ENCODE measurements at regions not wholly inside any gene's neighbourhood (a gene's known extent, or its start where the extent isn't known, plus 50 kb on each side); places are given as distances from the start of the nearest gene placed in this dataset.

GRCh38 chr5:67404256-67405100, 207.9 kb upstream of the CD180 start:
- H3K9me3 Mint-ChIP-seq = no peaks in the 10 kb centered on the region
- POLR2A ChIA-PET = no interaction called here
- H3K27ac Mint-ChIP-seq = no peak overlapping the region

DNA sequence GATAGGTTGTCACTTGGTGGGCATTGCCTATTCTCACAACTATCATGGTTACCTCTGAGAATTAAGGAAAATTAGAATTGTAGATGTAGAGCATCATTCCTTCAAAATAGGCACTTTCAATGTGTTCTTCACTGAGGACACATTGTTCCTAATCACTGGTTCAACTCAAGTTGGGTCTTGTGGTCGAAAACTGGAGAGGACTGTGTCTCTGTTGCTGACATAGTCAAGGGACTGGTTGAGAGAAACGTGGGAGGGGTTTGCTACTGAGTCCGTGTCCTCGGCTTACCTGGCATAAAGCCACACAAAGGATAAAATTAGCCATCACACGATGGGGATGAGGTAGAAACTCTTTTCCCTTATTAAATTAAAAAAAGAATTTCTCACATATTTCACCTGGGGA, 205.9 kb upstream of the CD180 start:
- no peak for DNase-seq
- H3K27me3 ChIP-seq (ENCODE audit: insufficient read depth, low read length, poor library complexity, severe bottlenecking) = no peaks in the 10 kb centered on the region
- Mint-ChIP-seq H3K9me3 (no peaks in the 10 kb centered on the region), H3K4me3 (no peak overlapping the region), H3K36me3 (peaks cover 0 to 5% (median 0%) of the 10 kb centered on the region in 3 donors), H3K4me1 (no peaks in the 10 kb centered on the region), H3K27ac (no peak overlapping the region), H3K27me3 (peaks cover 3 to 6% of the 10 kb centered on the region in 2 donors)
- H3K27ac ChIP-seq (ENCODE audit: low read depth, low read length) = no peak overlapping the region
- ChIA-PET CTCF (no interaction called here), POLR2A (no interaction called here)
- H3K9me3 ChIP-seq (ENCODE audit: low read length) = no peaks in the 10 kb centered on the region
- no peak overlapping the region for H3K4me3 ChIP-seq (ENCODE audit: low read length)
- H3K36me3 ChIP-seq (ENCODE audit: insufficient read depth, low read length) = no peaks in the 10 kb centered on the region
- H3K4me1 ChIP-seq (ENCODE audit: insufficient read depth, low read length) = no peaks in the 10 kb centered on the region

More at GRCh38 chr5:67404256-67405100, 207.9 kb upstream of the CD180 start:
- Histone ChIP-seq H3K36me3 (ENCODE audit: insufficient read depth, low read length) (no peaks in the 10 kb centered on the region), H3K4me3 (ENCODE audit: low read length) (no peak overlapping the region), H3K4me1 (ENCODE audit: insufficient read depth, low read length) (no peaks in the 10 kb centered on the region), H3K27ac (ENCODE audit: low read depth, low read length) (no peak overlapping the region), H3K27me3 (ENCODE audit: insufficient read depth, low read length, poor library complexity, severe bottlenecking) (no peaks in the 10 kb centered on the region), H3K9me3 (ENCODE audit: low read length) (no peaks in the 10 kb centered on the region)
- no peak for DNase-seq
- CTCF ChIA-PET = no interaction called here
- Mint-ChIP-seq H3K27me3 (peaks cover 8 to 13% of the 10 kb centered on the region in 2 donors), H3K4me3 (no peak overlapping the region), H3K4me1 (no peaks in the 10 kb centered on the region), H3K36me3 (peaks cover 0 to 5% (median 0%) of the 10 kb centered on the region in 3 donors)

GRCh38 chr5:67401172-67401571, 204.6 kb upstream of the CD180 start:
- Mint-ChIP-seq H3K4me3 (no peak overlapping the region), H3K27ac (no peak overlapping the region), H3K36me3 (peaks cover 0 to 5% (median 0%) of the 10 kb centered on the region in 3 donors), H3K27me3 (peaks cover 3 to 6% of the 10 kb centered on the region in 2 donors), H3K9me3 (no peaks in the 10 kb centered on the region), H3K4me1 (no peaks in the 10 kb centered on the region)
- no peak overlapping the region for H3K4me3 ChIP-seq (ENCODE audit: low read length)
- H3K27ac ChIP-seq (ENCODE audit: low read depth, low read length) = no peak overlapping the region
- H3K27me3 ChIP-seq (ENCODE audit: insufficient read depth, low read length, poor library complexity, severe bottlenecking) = no peaks in the 10 kb centered on the region
- no peaks in the 10 kb centered on the region for H3K9me3 ChIP-seq (ENCODE audit: low read length)
- no peaks in the 10 kb centered on the region for H3K36me3 ChIP-seq (ENCODE audit: insufficient read depth, low read length)
- ChIA-PET POLR2A (no interaction called here), CTCF (no interaction called here)
- no peak for DNase-seq
- no peaks in the 10 kb centered on the region for H3K4me1 ChIP-seq (ENCODE audit: insufficient read depth, low read length)

- peaks cover 3 to 5% of the 10 kb centered on the region in 2 donors for H3K27me3 Mint-ChIP-seq
- Histone ChIP-seq H3K36me3 (ENCODE audit: insufficient read depth, low read length) (no peaks in the 10 kb centered on the region), H3K4me3 (ENCODE audit: low read length) (no peak overlapping the region), H3K27ac (ENCODE audit: low read depth, low read length) (no peak overlapping the region), H3K9me3 (ENCODE audit: low read length) (no peaks in the 10 kb centered on the region), H3K27me3 (ENCODE audit: insufficient read depth, low read length, poor library complexity, severe bottlenecking) (no peaks in the 10 kb centered on the region), H3K4me1 (ENCODE audit: insufficient read depth, low read length) (no peaks in the 10 kb centered on the region)
- H3K36me3 Mint-ChIP-seq = peaks cover 0 to 5% (median 0%) of the 10 kb centered on the region in 3 donors
- H3K27ac Mint-ChIP-seq = no peak overlapping the region
- CTCF ChIA-PET = no interaction called here
- no peaks in the 10 kb centered on the region for H3K9me3 Mint-ChIP-seq
- H3K4me3 Mint-ChIP-seq = no peak overlapping the region
- no peak for DNase-seq
- no peaks in the 10 kb centered on the region for H3K4me1 Mint-ChIP-seq
- POLR2A ChIA-PET = no interaction called here
Measured at GRCh38 chr5:67400752-67401151, 204.2 kb upstream of the CD180 start.

DNA sequence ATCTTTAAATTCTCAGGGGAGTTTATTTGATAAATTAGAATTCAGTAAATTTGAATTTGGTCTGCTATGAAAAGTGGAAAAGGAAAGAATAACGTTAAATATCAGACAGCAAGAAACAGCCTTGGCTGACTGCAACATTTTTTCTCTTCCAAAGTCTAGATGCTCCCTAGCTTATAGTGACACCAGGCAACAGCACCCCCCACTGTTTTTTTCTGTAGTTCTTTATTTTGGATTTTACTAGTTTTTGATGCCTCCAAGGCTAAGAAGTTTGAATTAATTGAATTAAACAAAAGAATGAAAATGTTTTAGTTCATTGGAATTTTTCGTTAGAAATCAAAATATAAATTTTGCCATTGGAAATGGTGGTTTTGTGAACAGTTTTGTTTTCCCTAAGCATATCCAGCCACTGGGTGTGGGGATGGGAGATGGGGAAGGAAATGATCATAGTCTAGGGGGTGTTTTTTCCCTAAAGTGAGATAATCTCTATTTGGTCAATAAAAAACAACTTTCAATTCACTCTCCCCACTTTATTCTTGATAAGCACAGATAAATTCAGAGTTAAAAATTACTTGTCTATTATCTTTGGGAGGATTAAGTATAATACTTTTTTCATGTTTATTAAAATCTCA, 199.3 kb upstream of the CD180 start:
- H3K27ac Mint-ChIP-seq = peak overlapping the region in 1 of 8 donors; percentile 15
- Histone ChIP-seq H3K4me1 (ENCODE audit: insufficient read depth, low read length) (no peaks in the 10 kb centered on the region), H3K27me3 (ENCODE audit: insufficient read depth, low read length, poor library complexity, severe bottlenecking) (no peaks in the 10 kb centered on the region), H3K4me3 (ENCODE audit: low read length) (no peak overlapping the region), H3K9me3 (ENCODE audit: low read length) (no peaks in the 10 kb centered on the region), H3K36me3 (ENCODE audit: insufficient read depth, low read length) (no peaks in the 10 kb centered on the region), H3K27ac (ENCODE audit: low read depth, low read length) (no peak overlapping the region)
- ChIA-PET CTCF (no interaction called here), POLR2A (no interaction called here)
- DNase-seq = no peak
- peaks cover 0 to 1% (median 0%) of the 10 kb centered on the region in 3 donors for H3K4me1 Mint-ChIP-seq
- H3K36me3 Mint-ChIP-seq = peaks cover 0 to 5% (median 0%) of the 10 kb centered on the region in 3 donors
- H3K27me3 Mint-ChIP-seq = peaks cover 0 to 3% of the 10 kb centered on the region in 2 donors
- H3K4me3 Mint-ChIP-seq = no peak overlapping the region
- H3K9me3 Mint-ChIP-seq = no peaks in the 10 kb centered on the region

- H3K4me3 Mint-ChIP-seq = no peak overlapping the region
- H3K4me1 ChIP-seq (ENCODE audit: insufficient read depth, low read length) = no peaks in the 10 kb centered on the region
- CTCF ChIA-PET = no interaction called here
- H3K27ac ChIP-seq (ENCODE audit: low read depth, low read length) = no peak overlapping the region
- H3K27ac Mint-ChIP-seq = no peak overlapping the region
- peaks cover 0 to 1% (median 0%) of the 10 kb centered on the region in 3 donors for H3K4me1 Mint-ChIP-seq
- H3K27me3 Mint-ChIP-seq = peaks cover 2 to 4% of the 10 kb centered on the region in 2 donors
- H3K36me3 ChIP-seq (ENCODE audit: insufficient read depth, low read length) = no peaks in the 10 kb centered on the region
- H3K36me3 Mint-ChIP-seq = no peaks in the 10 kb centered on the region
- POLR2A ChIA-PET = no interaction called here
- DNase-seq = no peak
- no peak overlapping the region for H3K4me3 ChIP-seq (ENCODE audit: low read length)
- no peaks in the 10 kb centered on the region for H3K9me3 ChIP-seq (ENCODE audit: low read length)
- no peaks in the 10 kb centered on the region for H3K27me3 ChIP-seq (ENCODE audit: insufficient read depth, low read length, poor library complexity, severe bottlenecking)
- H3K9me3 Mint-ChIP-seq = no peaks in the 10 kb centered on the region
Measured at GRCh38 chr5:67393211-67393610, 196.6 kb upstream of the CD180 start.

DNA sequence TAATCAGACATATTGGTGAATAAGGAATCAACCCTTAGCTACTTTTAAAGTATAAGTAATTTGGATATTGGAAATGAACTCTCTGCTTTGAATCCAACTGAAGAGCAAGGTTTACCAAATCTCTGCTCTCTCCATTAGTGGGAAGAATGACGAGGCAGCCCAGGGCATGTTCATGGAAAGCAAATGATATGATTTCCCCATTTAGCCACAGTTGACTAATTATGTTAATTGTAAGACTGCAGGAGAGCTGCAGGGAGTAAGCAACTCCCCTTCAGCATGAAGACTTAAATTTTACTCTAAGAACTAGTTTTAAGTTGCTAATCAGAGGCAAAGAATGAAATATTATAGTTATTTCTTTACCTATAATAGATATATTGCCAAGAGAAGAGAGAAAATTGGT, 194.3 kb upstream of the CD180 start:
- no peaks in the 10 kb centered on the region for H3K27me3 ChIP-seq (ENCODE audit: insufficient read depth, low read length, poor library complexity, severe bottlenecking)
- Mint-ChIP-seq H3K27ac (no peak overlapping the region), H3K4me3 (no peak overlapping the region), H3K9me3 (no peaks in the 10 kb centered on the region), H3K4me1 (peaks cover 0 to 1% (median 0%) of the 10 kb centered on the region in 3 donors), H3K36me3 (no peaks in the 10 kb centered on the region), H3K27me3 (peaks cover 1 to 7% of the 10 kb centered on the region in 2 donors)
- POLR2A ChIA-PET = no interaction called here
- no peak overlapping the region for H3K27ac ChIP-seq (ENCODE audit: low read depth, low read length)
- H3K4me3 ChIP-seq (ENCODE audit: low read length) = no peak overlapping the region
- DNase-seq = no peak
- H3K36me3 ChIP-seq (ENCODE audit: insufficient read depth, low read length) = no peaks in the 10 kb centered on the region
- H3K4me1 ChIP-seq (ENCODE audit: insufficient read depth, low read length) = no peaks in the 10 kb centered on the region
- CTCF ChIA-PET = no interaction called here
- H3K9me3 ChIP-seq (ENCODE audit: low read length) = no peaks in the 10 kb centered on the region

- no peak overlapping the region for H3K27ac ChIP-seq (ENCODE audit: low read depth, low read length)
- Mint-ChIP-seq H3K27me3 (peaks cover 5 to 19% of the 10 kb centered on the region in 2 donors), H3K9me3 (no peaks in the 10 kb centered on the region), H3K36me3 (no peaks in the 10 kb centered on the region), H3K4me1 (no peaks in the 10 kb centered on the region), H3K4me3 (no peak overlapping the region), H3K27ac (no peak overlapping the region)
- H3K4me1 ChIP-seq (ENCODE audit: insufficient read depth, low read length) = no peaks in the 10 kb centered on the region
- H3K4me3 ChIP-seq (ENCODE audit: low read length) = no peak overlapping the region
- POLR2A ChIA-PET = no interaction called here
- no peak for DNase-seq
- no peaks in the 10 kb centered on the region for H3K27me3 ChIP-seq (ENCODE audit: insufficient read depth, low read length, poor library complexity, severe bottlenecking)
- CTCF ChIA-PET = no interaction called here
- no peaks in the 10 kb centered on the region for H3K9me3 ChIP-seq (ENCODE audit: low read length)
- no peaks in the 10 kb centered on the region for H3K36me3 ChIP-seq (ENCODE audit: insufficient read depth, low read length)
Measured at GRCh38 chr5:67383451-67383850, 186.9 kb upstream of the CD180 start.

All from CD8-positive, alpha-beta memory T cell (primary cell).